K562 (cell line): ENCODE measurements at regions not wholly inside any gene's neighbourhood (a gene's known extent, or its start where the extent isn't known, plus 50 kb on each side); places are given as distances from the start of the nearest gene placed in this dataset.

ENCODE experiments used
- CHD1 ChIP-seq: fragments of 200-600 bp; sonication (generic); IDR thresholded peaks from one replicate; pipeline ENCODE4 v1.6.1; 2012; ENCODE audit warnings: mild to moderate bottlenecking, moderate library complexity, low read length, inconsistent platforms
- ELF4 ChIP-seq: fragments of 450-650 bp; formaldehyde crosslinking; IDR thresholded peaks from 2 replicates; pipeline ENCODE4 v1.4.0; 2022; ENCODE audit warnings: missing genetic modification characterization
- HNRNPL ChIP-seq: fragments of 200-400 bp; formaldehyde crosslinking; IDR thresholded peaks from 2 replicates; pipeline ENCODE4 v1.6.1; 2017; ENCODE audit warnings: low read depth, mild to moderate bottlenecking, low read length
- HNRNPUL1 ChIP-seq: fragments of 200-400 bp; formaldehyde crosslinking; IDR thresholded peaks from 2 replicates; pipeline ENCODE4 v1.6.1; 2017; ENCODE audit warnings: low read length
- MYC ChIP-seq, 2 experiments: fragments of 250-450 bp in 1 of 2; sonication (Bioruptor Pico) in 1 of 2; IDR thresholded peaks; 2 replicates each; pipeline versions ENCODE4 v1.5.1 to v1.6.1; 2012 to 2021; ENCODE audit warnings: low read depth in 2 of 2, borderline replicate concordance in 1 of 2, improper control_type of control experiment in 1 of 2, low read length in 1 of 2, mild to moderate bottlenecking in 1 of 2, moderate library complexity in 1 of 2
- NFRKB ChIP-seq: fragments of 450-650 bp; IDR thresholded peaks from 2 replicates; pipeline ENCODE4 v1.6.1; 2016; ENCODE audit warnings: low read depth
- NR1H2 ChIP-seq: sonication (generic); formaldehyde crosslinking; IDR thresholded peaks from 2 replicates; pipeline ENCODE4 v1.4.0; 2020; ENCODE audit warnings: mild to moderate bottlenecking, missing genetic modification reagents
- POLR2A ChIP-seq: fragments of 450-650 bp; conservative IDR thresholded peaks from 2 replicates; pipeline ENCODE4 v1.6.1; 2016
- ZHX1 ChIP-seq: fragments of 150-350 bp; conservative IDR thresholded peaks from 2 replicates; pipeline ENCODE4 v1.6.1; 2014; ENCODE audit warnings: low read length

DNA sequence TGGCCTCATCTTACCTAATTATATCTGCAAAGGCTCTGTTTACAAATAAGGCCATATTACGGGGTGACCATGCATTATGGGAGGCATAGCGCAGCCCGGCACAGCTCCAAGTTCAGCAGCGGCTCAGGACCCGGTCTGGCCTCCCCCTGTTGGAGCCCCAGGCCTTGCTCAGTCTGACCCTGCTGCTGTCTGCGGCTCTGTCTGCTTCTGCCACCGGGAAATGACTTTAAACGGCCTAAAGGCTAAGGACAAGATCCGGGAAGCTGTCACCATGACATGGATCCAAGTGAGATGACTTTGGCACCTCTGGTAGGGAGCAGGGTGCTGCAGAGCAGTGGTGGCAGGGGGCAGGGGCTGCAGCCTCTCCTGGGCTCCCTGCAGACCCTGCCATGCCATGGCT is 140.6 kb upstream of the GSE1 start:
- TF ChIP-seq NFRKB: no peak
- no peak for TF ChIP-seq NR1H2 (CRISPR knock-in tag)
- TF ChIP-seq HNRNPL: no peak
- TF ChIP-seq ELF4 (CRISPR knock-in tag): no peak
- TF ChIP-seq MYC (IDR thresholded peaks at IDR 0.05; ENCODE audit: low read depth, low read length): no peak
- TF ChIP-seq MYC (CRISPR knock-in tag; IDR thresholded peaks at IDR 0.05; ENCODE audit: borderline replicate concordance, low read depth): no peak
- no peak for TF ChIP-seq ZHX1
- TF ChIP-seq CHD1: no peak
- TF ChIP-seq POLR2A: no peak
- TF ChIP-seq HNRNPUL1: no peak
